ENCODE measurements at regions not wholly inside any gene's neighbourhood (a gene's known extent, or its start where the extent isn't known, plus 50 kb on each side); places are given as distances from the start of the nearest gene placed in this dataset.

DNA sequence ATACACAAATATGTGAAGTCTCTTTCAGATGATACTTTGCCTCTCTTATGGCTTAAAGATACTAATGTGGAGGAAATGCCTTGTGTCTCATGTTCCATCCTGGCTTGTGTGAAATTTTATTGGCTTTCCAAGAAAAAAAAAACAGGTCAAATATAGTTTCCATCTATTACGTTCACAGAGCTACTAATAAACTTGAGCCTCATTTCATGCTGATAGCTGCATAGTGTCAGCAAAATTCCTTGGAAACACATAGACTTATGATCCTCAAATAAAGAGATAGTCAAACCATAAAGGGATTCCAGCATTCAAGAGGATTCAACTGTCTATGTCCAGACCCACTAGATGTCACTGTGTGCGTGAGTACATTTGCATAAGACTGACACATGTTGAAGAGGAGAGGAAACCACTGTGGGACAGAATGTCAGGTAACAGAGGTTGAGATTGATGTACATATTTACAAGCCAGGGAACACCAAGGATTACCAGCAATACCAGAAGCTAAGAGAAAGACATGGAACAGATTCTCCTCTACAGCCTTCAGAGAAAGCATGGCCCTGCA lies 266.6 kb downstream of the COL12A1 start:
- Histone ChIP-seq H3K36me3 (replicated peaks) (no peaks in the 10 kb centered on the region), H3K27me3 (replicated peaks) (no peaks in the 10 kb centered on the region), H3K27ac (no peak overlapping the region), H3K4me3 (ENCODE audit: low read depth, low read length) (no peak overlapping the region)
- in situ Hi-C loops (cut with HindIII; ENCODE audit: low pct_ligation_motif_present, low sequenced_read_pairs): no loop called here
- TF ChIP-seq, protein P1, sequence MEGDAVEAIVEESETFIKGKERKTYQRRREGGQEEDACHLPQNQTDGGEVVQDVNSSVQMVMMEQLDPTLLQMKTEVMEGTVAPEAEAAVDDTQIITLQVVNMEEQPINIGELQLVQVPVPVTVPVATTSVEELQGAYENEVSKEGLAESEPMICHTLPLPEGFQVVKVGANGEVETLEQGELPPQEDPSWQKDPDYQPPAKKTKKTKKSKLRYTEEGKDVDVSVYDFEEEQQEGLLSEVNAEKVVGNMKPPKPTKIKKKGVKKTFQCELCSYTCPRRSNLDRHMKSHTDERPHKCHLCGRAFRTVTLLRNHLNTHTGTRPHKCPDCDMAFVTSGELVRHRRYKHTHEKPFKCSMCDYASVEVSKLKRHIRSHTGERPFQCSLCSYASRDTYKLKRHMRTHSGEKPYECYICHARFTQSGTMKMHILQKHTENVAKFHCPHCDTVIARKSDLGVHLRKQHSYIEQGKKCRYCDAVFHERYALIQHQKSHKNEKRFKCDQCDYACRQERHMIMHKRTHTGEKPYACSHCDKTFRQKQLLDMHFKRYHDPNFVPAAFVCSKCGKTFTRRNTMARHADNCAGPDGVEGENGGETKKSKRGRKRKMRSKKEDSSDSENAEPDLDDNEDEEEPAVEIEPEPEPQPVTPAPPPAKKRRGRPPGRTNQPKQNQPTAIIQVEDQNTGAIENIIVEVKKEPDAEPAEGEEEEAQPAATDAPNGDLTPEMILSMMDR (IDR thresholded peaks at IDR 0.05; ENCODE audit: low read depth, low read length, missing control alignments): peak; percentile 12
- no peak for DNase-seq

DNA sequence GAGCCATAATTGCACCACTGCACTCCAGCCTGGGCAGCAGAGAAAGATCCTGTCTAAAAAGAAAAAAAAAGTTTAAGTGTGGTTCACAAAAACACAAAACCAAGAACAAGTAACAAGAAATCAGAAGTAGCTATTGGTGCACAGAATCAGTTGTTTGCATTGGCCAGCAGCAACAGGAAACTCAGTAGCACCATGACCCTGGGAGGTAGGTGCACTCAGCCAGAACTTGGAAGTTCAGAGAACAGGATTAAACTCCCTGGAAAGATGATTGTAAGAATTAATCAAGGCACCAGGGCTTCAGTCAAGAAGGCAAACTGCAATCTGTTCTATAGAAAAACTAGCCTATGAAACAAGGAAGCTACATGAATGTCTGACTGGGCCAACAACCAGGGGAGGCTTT lies 267.9 kb downstream of the COL12A1 start:
- no peaks in the 10 kb centered on the region for H3K36me3 ChIP-seq (replicated peaks)
- TF ChIP-seq, protein P1 (IDR thresholded peaks at IDR 0.05; ENCODE audit: low read depth, low read length, missing control alignments): no peak
- H3K27ac ChIP-seq: no peak overlapping the region
- no peak overlapping the region for H3K4me3 ChIP-seq (ENCODE audit: low read depth, low read length)
- no peaks in the 10 kb centered on the region for H3K27me3 ChIP-seq (replicated peaks)
- in situ Hi-C loops (cut with HindIII; ENCODE audit: low pct_ligation_motif_present, low sequenced_read_pairs): no loop called here
- no peak for DNase-seq

DNA sequence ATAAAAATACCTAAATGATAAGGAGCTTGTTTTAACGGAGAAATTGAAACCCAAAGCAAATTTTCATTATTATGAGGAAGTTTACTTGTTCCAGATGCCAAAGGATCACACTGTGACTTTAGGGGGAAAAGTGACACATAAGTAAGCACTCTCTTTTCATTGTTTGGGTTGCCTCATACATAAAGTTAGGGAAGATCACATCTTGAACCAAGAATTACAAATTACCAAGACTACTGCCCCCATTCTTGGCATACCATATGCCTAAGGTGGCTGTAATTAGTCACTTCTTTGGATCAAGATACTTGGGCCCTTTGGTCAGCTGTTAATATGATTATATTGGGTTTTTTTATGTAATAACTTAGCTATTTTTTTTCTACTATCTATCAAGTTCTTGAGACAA lies 269.0 kb downstream of the COL12A1 start:
- Histone ChIP-seq H3K27me3 (replicated peaks) (no peaks in the 10 kb centered on the region), H3K27ac (no peak overlapping the region), H3K4me3 (ENCODE audit: low read depth, low read length) (no peak overlapping the region), H3K36me3 (replicated peaks) (no peaks in the 10 kb centered on the region)
- TF ChIP-seq, protein P1 (IDR thresholded peaks at IDR 0.05; ENCODE audit: low read depth, low read length, missing control alignments): no peak
- no peak for DNase-seq
- in situ Hi-C loops (cut with HindIII; ENCODE audit: low pct_ligation_motif_present, low sequenced_read_pairs): no loop called here

DNA sequence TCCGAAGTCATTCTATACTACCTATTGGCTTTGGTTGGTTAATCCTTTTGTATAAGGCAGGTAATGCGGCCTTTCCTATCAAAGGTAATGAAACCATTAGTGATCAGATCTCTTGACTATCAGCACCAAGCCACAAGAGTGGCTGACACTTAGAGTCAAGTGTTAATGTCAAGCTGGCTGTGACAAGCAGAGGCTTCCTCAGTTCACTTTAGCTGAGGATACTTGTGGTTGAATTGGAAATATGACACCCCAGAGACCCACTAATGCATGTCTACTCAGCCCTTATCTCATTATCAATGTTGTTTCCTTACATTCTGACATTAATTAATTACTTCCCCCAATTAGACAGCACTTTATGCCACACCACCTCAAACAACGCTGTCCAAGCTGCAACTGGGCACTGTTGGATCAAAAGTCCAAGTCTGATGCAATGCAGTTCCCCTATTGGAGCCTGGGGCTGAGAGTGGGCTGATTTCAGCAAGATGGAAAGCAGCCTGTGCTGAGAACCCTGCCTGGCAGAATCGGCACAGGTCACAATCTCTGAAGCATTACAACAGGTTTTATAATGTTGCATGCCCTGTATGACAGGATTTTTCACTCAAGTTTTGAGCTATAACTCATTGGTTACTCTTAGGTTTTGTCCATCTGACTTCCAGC lies 273.5 kb downstream of the COL12A1 start:
- TF ChIP-seq, protein P1 (IDR thresholded peaks at IDR 0.05; ENCODE audit: low read depth, low read length, missing control alignments): no peak
- in situ Hi-C loops (cut with HindIII; ENCODE audit: low pct_ligation_motif_present, low sequenced_read_pairs): no loop called here
- H3K27ac ChIP-seq: no peak overlapping the region

DNA sequence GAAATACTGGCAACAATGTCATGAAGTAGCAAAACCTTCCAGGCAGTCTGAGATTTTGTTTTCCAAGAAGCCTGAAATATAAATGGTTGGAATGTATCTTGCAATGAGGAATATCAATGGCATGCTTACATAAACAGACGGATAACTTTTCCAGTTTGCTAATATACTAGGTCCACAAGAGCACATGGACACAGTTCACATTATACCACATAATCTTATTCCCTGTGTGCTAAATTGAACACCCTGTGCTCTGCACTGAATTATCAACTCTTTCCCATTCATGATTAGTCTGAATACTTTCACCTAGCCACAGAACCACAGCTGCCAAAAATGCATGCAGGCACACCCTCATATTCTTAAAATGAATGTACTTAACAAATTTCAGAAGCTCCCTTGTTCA lies 274.3 kb downstream of the COL12A1 start:
- DNase-seq: peak; percentile 47
- in situ Hi-C loops (cut with HindIII; ENCODE audit: low pct_ligation_motif_present, low sequenced_read_pairs): no loop called here
- H3K27me3 ChIP-seq (replicated peaks): no peaks in the 10 kb centered on the region
- TF ChIP-seq, protein P1 (IDR thresholded peaks at IDR 0.05; ENCODE audit: low read depth, low read length, missing control alignments): no peak
- H3K36me3 ChIP-seq (replicated peaks): no peaks in the 10 kb centered on the region
- H3K27ac ChIP-seq: no peak overlapping the region
- H3K4me3 ChIP-seq (ENCODE audit: low read depth, low read length): no peak overlapping the region

More for the DNA sequence above, 273.5 kb downstream of the COL12A1 start:
- no peaks in the 10 kb centered on the region for H3K36me3 ChIP-seq (replicated peaks)
- DNase-seq: no peak
- no peak overlapping the region for H3K4me3 ChIP-seq (ENCODE audit: low read depth, low read length)
- H3K27me3 ChIP-seq (replicated peaks): no peaks in the 10 kb centered on the region

GRCh38 chr6:74928203-74928602 lies 277.6 kb downstream of the COL12A1 start:
- no peak for DNase-seq
- in situ Hi-C loops (cut with HindIII; ENCODE audit: low pct_ligation_motif_present, low sequenced_read_pairs): no loop called here
- H3K36me3 ChIP-seq (replicated peaks): no peaks in the 10 kb centered on the region
- TF ChIP-seq, protein P1 (IDR thresholded peaks at IDR 0.05; ENCODE audit: low read depth, low read length, missing control alignments): no peak
- H3K27ac ChIP-seq: no peak overlapping the region
- no peaks in the 10 kb centered on the region for H3K27me3 ChIP-seq (replicated peaks)
- H3K4me3 ChIP-seq (ENCODE audit: low read depth, low read length): no peak overlapping the region
